GM23338 (cell line): ENCODE measurements at regions not wholly inside any gene's neighbourhood (a gene's known extent, or its start where the extent isn't known, plus 50 kb on each side); places are given as distances from the start of the nearest gene placed in this dataset.

Experiments used
- ATAC-seq: fragments of 200-7000 bp; cut with Tn5 transposase; 3 replicates; pipeline ENCODE4 v1.9.1; 2020
- DNase-seq: peaks from one replicate; pipeline ENCODE4 v3.0.0-alpha.2; 2015; ENCODE audit warnings: low spot score
- H2AFZ ChIP-seq: fragments of 200-600 bp; sonication (generic); 2 replicates; pipeline ENCODE4 v1.8.0; 2016; ENCODE audit warnings: antibody characterized with exemption, mild to moderate bottlenecking, moderate library complexity
- H3F3A ChIP-seq: fragments of 200-600 bp; sonication (generic); replicated peaks from 2 replicates; pipeline ENCODE4 v1.8.0; 2017; ENCODE audit warnings: antibody characterized with exemption, mixed run types, low read depth
- H3K27ac ChIP-seq: fragments of 200-600 bp; sonication (generic); 2 replicates; pipeline ENCODE4 v1.6.1; 2016; ENCODE audit warnings: low read depth
- H3K27me3 ChIP-seq: fragments of 200-600 bp; sonication (generic); 2 replicates; pipeline ENCODE4 v1.8.0; 2016; ENCODE audit warnings: mild to moderate bottlenecking, mixed run types, moderate library complexity; ENCODE audit not compliant: insufficient read depth
- H3K36me3 ChIP-seq: fragments of 200-600 bp; sonication (generic); 2 replicates; pipeline ENCODE4 v1.8.0; 2016; ENCODE audit warnings: mild to moderate bottlenecking; ENCODE audit not compliant: insufficient read depth
- H3K4me1 ChIP-seq: fragments of 200-600 bp; sonication (generic); 2 replicates; pipeline ENCODE4 v1.8.0; 2016; ENCODE audit warnings: mild to moderate bottlenecking, moderate library complexity; ENCODE audit not compliant: insufficient read depth
- H3K4me2 ChIP-seq: fragments of 200-600 bp; sonication (generic); 2 replicates; pipeline ENCODE4 v1.7.1; 2017; ENCODE audit warnings: mixed run types
- H3K4me3 ChIP-seq: fragments of 200-600 bp; sonication (generic); 2 replicates; pipeline ENCODE4 v1.6.1; 2016; ENCODE audit warnings: mixed run types
- H3K79me2 ChIP-seq: fragments of 200-600 bp; sonication (generic); replicated peaks from 2 replicates; pipeline ENCODE4 v1.8.0; 2017; ENCODE audit warnings: mild to moderate bottlenecking; ENCODE audit not compliant: insufficient read depth
- H3K9me2 ChIP-seq: fragments of 200-600 bp; sonication (generic); 2 replicates; pipeline ENCODE4 v1.8.0; 2017; ENCODE audit not compliant: insufficient read depth
- H4K20me1 ChIP-seq: fragments of 200-600 bp; sonication (generic); replicated peaks from 2 replicates; pipeline ENCODE4 v1.8.0; 2017; ENCODE audit warnings: mild to moderate bottlenecking; ENCODE audit not compliant: insufficient read depth
- H3K27ac Mint-ChIP-seq: 2 replicates; pipeline ENCODE4 v1.8.0; 2020; ENCODE audit warnings: inconsistent platforms, mild to moderate bottlenecking, moderate library complexity, mixed read lengths
- H3K27me3 Mint-ChIP-seq: 3 replicates; pipeline ENCODE4 v1.8.0; 2022; ENCODE audit warnings: low read depth, mild to moderate bottlenecking, moderate library complexity, mixed read lengths, inconsistent platforms; ENCODE audit not compliant: insufficient read depth, poor library complexity
- H3K36me3 Mint-ChIP-seq: 3 replicates; pipeline ENCODE4 v1.8.0; 2021; ENCODE audit warnings: low read depth, mild to moderate bottlenecking, inconsistent platforms, moderate library complexity, mixed read lengths
- H3K4me1 Mint-ChIP-seq: 3 replicates; pipeline ENCODE4 v1.8.0; 2020; ENCODE audit warnings: mild to moderate bottlenecking, inconsistent platforms, mixed read lengths
- H3K4me3 Mint-ChIP-seq: 3 replicates; pipeline ENCODE4 v1.8.0; 2021; ENCODE audit warnings: moderate library complexity, mild to moderate bottlenecking, inconsistent platforms, mixed read lengths
- H3K9me3 Mint-ChIP-seq: 3 replicates; pipeline ENCODE4 v1.8.0; 2020; ENCODE audit warnings: moderate library complexity, mild to moderate bottlenecking, inconsistent platforms, mixed read lengths
- CREB1 ChIP-seq: fragments of 250-450 bp; sonication (Bioruptor Pico); IDR thresholded peaks from 2 replicates; pipeline ENCODE4 v1.5.0; 2020; ENCODE audit warnings: low read depth, mild to moderate bottlenecking, moderate library complexity
- CTCF ChIP-seq, 2 experiments: fragments of 200-600 bp in 1 of 2; sonication (generic) in 1 of 2; conservative IDR thresholded peaks; 2 replicates each; pipeline versions ENCODE4 v1.5.1 to v1.6.1; 2016 to 2017; ENCODE audit warnings: antibody characterized with exemption in 2 of 2, low read depth in 2 of 2, mild to moderate bottlenecking in 2 of 2, moderate library complexity in 1 of 2
- JUNB ChIP-seq: IDR thresholded peaks from one replicate; pipeline ENCODE4 v1.6.1; 2016; ENCODE audit warnings: antibody characterized with exemption; ENCODE audit not compliant: unreplicated experiment
- NANOG ChIP-seq: IDR thresholded peaks from 2 replicates; pipeline ENCODE4 v1.6.1; 2016; ENCODE audit warnings: antibody characterized with exemption, borderline replicate concordance
- POLR2AphosphoS5 ChIP-seq: IDR thresholded peaks from 2 replicates; pipeline ENCODE4 v1.6.1; 2016; ENCODE audit warnings: antibody characterized with exemption, low read depth
- ZNF331 ChIP-seq: fragments of 250-450 bp; sonication (Bioruptor Pico); IDR thresholded peaks from 2 replicates; pipeline ENCODE4 v1.5.0; 2020; ENCODE audit warnings: low read depth, mild to moderate bottlenecking, moderate library complexity
- TF ChIP-seq, protein P1 (sequence below): IDR thresholded peaks from 2 replicates; pipeline ENCODE4 v1.6.1; 2016; ENCODE audit warnings: antibody characterized with exemption
- TF ChIP-seq, protein P2 (sequence below): IDR thresholded peaks from one replicate; pipeline ENCODE4 v1.6.1; 2018; ENCODE audit warnings: antibody characterized with exemption; ENCODE audit not compliant: unreplicated experiment

GRCh38 chr4:100632163-100632562 is 114.3 kb upstream of the EMCN start:
- no peaks in the 10 kb centered on the region for H3K79me2 ChIP-seq
- H3F3A ChIP-seq, result no peaks in the 10 kb centered on the region
- H4K20me1 ChIP-seq, result no peaks in the 10 kb centered on the region
- H3K27me3 Mint-ChIP-seq, result peaks cover 3% of the 10 kb centered on the region
- DNase-seq (no peak), ATAC-seq (no peak)
- H3K4me3 ChIP-seq, result no peak overlapping the region
- no peaks in the 10 kb centered on the region for H3K36me3 Mint-ChIP-seq
- H3K4me2 ChIP-seq, result no peak overlapping the region
- H3K4me3 Mint-ChIP-seq, result no peak overlapping the region
- H3K36me3 ChIP-seq, result no peaks in the 10 kb centered on the region
- H3K27me3 ChIP-seq, result no peaks in the 10 kb centered on the region
- H3K4me1 Mint-ChIP-seq, result no peaks in the 10 kb centered on the region
- H3K27ac ChIP-seq, result no peak overlapping the region
- no peaks in the 10 kb centered on the region for H3K4me1 ChIP-seq
- peaks cover 3% of the 10 kb centered on the region; the same call in 1 of the 2 replicates for H3K9me2 ChIP-seq
- no peak overlapping the region for H3K27ac Mint-ChIP-seq
- H3K9me3 Mint-ChIP-seq, result no peaks in the 10 kb centered on the region
- no peak for TF ChIP-seq JUNB
- TF ChIP-seq, protein P1, sequence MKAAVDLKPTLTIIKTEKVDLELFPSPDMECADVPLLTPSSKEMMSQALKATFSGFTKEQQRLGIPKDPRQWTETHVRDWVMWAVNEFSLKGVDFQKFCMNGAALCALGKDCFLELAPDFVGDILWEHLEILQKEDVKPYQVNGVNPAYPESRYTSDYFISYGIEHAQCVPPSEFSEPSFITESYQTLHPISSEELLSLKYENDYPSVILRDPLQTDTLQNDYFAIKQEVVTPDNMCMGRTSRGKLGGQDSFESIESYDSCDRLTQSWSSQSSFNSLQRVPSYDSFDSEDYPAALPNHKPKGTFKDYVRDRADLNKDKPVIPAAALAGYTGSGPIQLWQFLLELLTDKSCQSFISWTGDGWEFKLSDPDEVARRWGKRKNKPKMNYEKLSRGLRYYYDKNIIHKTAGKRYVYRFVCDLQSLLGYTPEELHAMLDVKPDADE, result no peak
- TF ChIP-seq CREB1 (CRISPR knock-in tag), result no peak
- no peak for TF ChIP-seq CTCF (conservative IDR thresholded peaks at IDR 0.05; ENCODE audit: low read depth in 2 of 2)
- no peak for TF ChIP-seq POLR2AphosphoS5
- no peak overlapping the region for H2AFZ ChIP-seq

DNA sequence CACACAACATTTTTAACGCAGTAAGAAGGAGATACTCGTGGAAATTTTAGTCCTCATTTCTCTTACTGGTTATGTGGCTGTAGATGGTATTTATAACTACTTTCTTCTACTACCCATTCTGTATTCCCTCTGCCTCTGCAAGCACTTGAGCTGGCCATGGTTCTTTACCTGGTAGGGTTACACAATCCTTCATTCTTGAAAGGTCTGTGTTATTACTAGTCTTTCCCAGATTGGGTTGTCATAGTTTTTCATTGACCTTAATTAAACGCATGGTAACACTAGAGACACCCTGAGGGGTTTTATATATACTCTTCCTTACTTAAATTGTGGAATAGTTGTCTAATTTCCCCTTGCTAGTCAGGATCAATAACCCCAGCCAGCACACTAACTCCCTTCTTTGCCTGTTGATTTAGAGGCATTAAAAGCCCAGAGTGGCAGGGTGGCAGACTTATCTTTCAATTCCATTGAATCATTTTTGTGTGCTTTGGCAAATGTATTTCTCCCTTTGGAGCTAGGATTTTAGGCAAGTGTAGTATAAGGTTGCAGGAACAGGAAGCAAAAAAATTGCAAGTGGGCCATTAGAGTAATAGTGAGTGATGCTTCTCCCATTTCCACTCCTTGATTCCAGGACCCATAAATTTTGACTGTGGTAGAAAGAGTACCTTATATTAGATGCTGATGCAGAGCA is 113.6 kb upstream of the EMCN start:
- H3K4me1 ChIP-seq, result no peaks in the 10 kb centered on the region
- H3K36me3 ChIP-seq, result no peaks in the 10 kb centered on the region
- H3K79me2 ChIP-seq, result no peaks in the 10 kb centered on the region
- Mint-ChIP-seq H3K36me3 (no peaks in the 10 kb centered on the region), H3K27me3 (peaks cover 3% of the 10 kb centered on the region), H3K4me3 (no peak overlapping the region), H3K27ac (no peak overlapping the region), H3K9me3 (no peaks in the 10 kb centered on the region), H3K4me1 (no peaks in the 10 kb centered on the region)
- no peak overlapping the region for H3K4me3 ChIP-seq
- H3K9me2 ChIP-seq, result peaks cover 3% of the 10 kb centered on the region; the same call in 1 of the 2 replicates
- DNase-seq, result no peak
- H3F3A ChIP-seq, result no peaks in the 10 kb centered on the region
- ATAC-seq, result no peak
- H3K27me3 ChIP-seq, result no peaks in the 10 kb centered on the region
- no peaks in the 10 kb centered on the region for H4K20me1 ChIP-seq
- no peak overlapping the region for H2AFZ ChIP-seq
- H3K27ac ChIP-seq, result no peak overlapping the region
- H3K4me2 ChIP-seq, result no peak overlapping the region
- no peak for TF ChIP-seq ZNF331 (CRISPR knock-in tag)
- TF ChIP-seq, protein P2, sequence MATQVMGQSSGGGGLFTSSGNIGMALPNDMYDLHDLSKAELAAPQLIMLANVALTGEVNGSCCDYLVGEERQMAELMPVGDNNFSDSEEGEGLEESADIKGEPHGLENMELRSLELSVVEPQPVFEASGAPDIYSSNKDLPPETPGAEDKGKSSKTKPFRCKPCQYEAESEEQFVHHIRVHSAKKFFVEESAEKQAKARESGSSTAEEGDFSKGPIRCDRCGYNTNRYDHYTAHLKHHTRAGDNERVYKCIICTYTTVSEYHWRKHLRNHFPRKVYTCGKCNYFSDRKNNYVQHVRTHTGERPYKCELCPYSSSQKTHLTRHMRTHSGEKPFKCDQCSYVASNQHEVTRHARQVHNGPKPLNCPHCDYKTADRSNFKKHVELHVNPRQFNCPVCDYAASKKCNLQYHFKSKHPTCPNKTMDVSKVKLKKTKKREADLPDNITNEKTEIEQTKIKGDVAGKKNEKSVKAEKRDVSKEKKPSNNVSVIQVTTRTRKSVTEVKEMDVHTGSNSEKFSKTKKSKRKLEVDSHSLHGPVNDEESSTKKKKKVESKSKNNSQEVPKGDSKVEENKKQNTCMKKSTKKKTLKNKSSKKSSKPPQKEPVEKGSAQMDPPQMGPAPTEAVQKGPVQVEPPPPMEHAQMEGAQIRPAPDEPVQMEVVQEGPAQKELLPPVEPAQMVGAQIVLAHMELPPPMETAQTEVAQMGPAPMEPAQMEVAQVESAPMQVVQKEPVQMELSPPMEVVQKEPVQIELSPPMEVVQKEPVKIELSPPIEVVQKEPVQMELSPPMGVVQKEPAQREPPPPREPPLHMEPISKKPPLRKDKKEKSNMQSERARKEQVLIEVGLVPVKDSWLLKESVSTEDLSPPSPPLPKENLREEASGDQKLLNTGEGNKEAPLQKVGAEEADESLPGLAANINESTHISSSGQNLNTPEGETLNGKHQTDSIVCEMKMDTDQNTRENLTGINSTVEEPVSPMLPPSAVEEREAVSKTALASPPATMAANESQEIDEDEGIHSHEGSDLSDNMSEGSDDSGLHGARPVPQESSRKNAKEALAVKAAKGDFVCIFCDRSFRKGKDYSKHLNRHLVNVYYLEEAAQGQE, result no peak
- no peak for TF ChIP-seq NANOG
- TF ChIP-seq, protein P1, result no peak
- TF ChIP-seq POLR2AphosphoS5, result no peak
- no peak for TF ChIP-seq CREB1 (CRISPR knock-in tag)
